ENCODE measurements at regions not wholly inside any gene's neighbourhood (a gene's known extent, or its start where the extent isn't known, plus 50 kb on each side); places are given as distances from the start of the nearest gene placed in this dataset.

DNA sequence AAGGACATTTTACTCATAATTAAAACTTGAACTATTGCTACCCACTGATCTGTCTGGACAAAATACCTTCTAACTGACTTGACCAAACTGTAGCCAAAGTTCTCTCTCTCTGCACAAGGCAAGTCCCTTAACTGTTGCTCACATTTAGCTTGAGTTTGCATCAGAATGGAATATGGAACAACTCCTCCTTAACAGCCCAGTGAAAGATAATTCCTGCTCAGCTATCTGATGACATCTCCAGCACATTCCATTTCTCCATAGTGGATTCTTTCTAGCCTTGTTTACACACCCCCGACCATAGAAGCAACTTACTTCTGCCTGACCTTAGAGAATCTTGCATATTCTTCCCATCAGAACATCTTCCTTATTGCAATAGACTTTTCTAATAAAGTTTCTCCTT lies 317.2 kb upstream of the CDH2 start:
- ChIA-PET CTCF (no interaction called here), POLR2A (no interaction called here)
- H3K27ac ChIP-seq: no peak overlapping the region
- TF ChIP-seq, protein P1, sequence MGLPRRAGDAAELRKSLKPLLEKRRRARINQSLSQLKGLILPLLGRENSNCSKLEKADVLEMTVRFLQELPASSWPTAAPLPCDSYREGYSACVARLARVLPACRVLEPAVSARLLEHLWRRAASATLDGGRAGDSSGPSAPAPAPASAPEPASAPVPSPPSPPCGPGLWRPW (IDR thresholded peaks at IDR 0.05): no peak
- TF ChIP-seq TFCP2L1 (CRISPR knock-in tag; IDR thresholded peaks at IDR 0.05) (no peak), TP53 (CRISPR knock-in tag; IDR thresholded peaks at IDR 0.05) (no peak), BHLHE40 (IDR thresholded peaks at IDR 0.05; ENCODE audit: low read depth, low read length) (no peak), MAZ (IDR thresholded peaks at IDR 0.05; ENCODE audit: borderline replicate concordance, low read depth, low read length) (no peak), MYC (IDR thresholded peaks at IDR 0.05; ENCODE audit: borderline replicate concordance, low read length) (no peak), FOSL2 (IDR thresholded peaks at IDR 0.05) (no peak), FOSL2 (CRISPR knock-in tag; IDR thresholded peaks at IDR 0.05) (no peak)
- TF ChIP-seq, protein P2, sequence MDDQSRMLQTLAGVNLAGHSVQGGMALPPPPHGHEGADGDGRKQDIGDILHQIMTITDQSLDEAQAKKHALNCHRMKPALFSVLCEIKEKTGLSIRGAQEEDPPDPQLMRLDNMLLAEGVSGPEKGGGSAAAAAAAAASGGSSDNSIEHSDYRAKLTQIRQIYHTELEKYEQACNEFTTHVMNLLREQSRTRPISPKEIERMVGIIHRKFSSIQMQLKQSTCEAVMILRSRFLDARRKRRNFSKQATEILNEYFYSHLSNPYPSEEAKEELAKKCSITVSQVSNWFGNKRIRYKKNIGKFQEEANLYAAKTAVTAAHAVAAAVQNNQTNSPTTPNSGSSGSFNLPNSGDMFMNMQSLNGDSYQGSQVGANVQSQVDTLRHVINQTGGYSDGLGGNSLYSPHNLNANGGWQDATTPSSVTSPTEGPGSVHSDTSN (IDR thresholded peaks at IDR 0.05): no peak
- FAIRE-seq: no peak
- no peak overlapping the region for H3K4me2 ChIP-seq
- H3K4me3 ChIP-seq: no peak overlapping the region
- no peaks in the 10 kb centered on the region for H3K9me3 ChIP-seq
- H3K4me1 ChIP-seq: no peaks in the 10 kb centered on the region
- DNase-seq (ENCODE audit: low read depth in 1 of 2, low spot score in 1 of 2): no peak
- ATAC-seq: no peak
- 0% methylated on average over 1 of the region's 1 CpG for WGBS (ENCODE audit: missing lambda C conversion rate)

DNA sequence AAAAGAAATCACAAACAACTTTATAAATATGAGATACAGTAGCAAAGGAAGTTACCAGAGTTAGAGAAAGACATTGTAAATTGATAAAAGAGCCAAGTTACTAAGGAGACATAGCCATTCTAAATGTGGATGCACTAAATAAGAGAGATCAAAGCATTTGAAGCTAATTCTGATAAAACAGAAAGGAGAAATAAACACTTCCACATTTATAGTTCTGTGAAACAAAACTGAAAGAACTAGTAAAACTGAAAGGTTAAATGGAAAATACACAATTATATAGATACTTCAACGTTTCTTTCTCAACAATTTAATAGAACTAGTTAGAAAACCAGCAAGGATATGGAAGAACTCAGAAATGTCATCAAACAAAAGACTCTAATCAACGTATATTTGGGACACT lies 309.0 kb upstream of the CDH2 start:
- Histone ChIP-seq H3K4me2 (no peak overlapping the region), H3K9me3 (no peaks in the 10 kb centered on the region), H3K4me3 (no peak overlapping the region), H3K4me1 (no peaks in the 10 kb centered on the region), H3K27ac (no peak overlapping the region)
- ATAC-seq (no peak), FAIRE-seq (no peak), DNase-seq (ENCODE audit: low read depth in 1 of 2, low spot score in 1 of 2) (no peak)
- CTCF ChIA-PET: no interaction called here
- POLR2A ChIA-PET: no interaction called here
- 5% methylated on average over 2 of the region's 2 CpGs for WGBS (ENCODE audit: missing lambda C conversion rate)
- TF ChIP-seq BHLHE40 (IDR thresholded peaks at IDR 0.05; ENCODE audit: low read depth, low read length): no peak
- TF ChIP-seq, protein P3, sequence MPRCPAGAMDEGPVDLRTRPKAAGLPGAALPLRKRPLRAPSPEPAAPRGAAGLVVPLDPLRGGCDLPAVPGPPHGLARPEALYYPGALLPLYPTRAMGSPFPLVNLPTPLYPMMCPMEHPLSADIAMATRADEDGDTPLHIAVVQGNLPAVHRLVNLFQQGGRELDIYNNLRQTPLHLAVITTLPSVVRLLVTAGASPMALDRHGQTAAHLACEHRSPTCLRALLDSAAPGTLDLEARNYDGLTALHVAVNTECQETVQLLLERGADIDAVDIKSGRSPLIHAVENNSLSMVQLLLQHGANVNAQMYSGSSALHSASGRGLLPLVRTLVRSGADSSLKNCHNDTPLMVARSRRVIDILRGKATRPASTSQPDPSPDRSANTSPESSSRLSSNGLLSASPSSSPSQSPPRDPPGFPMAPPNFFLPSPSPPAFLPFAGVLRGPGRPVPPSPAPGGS (IDR thresholded peaks at IDR 0.05): no peak
- no peak for TF ChIP-seq RARB (CRISPR knock-in tag; IDR thresholded peaks at IDR 0.05)
- TF ChIP-seq, protein P4, sequence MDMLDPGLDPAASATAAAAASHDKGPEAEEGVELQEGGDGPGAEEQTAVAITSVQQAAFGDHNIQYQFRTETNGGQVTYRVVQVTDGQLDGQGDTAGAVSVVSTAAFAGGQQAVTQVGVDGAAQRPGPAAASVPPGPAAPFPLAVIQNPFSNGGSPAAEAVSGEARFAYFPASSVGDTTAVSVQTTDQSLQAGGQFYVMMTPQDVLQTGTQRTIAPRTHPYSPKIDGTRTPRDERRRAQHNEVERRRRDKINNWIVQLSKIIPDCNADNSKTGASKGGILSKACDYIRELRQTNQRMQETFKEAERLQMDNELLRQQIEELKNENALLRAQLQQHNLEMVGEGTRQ (IDR thresholded peaks at IDR 0.05): no peak
- TF ChIP-seq ESRRA (IDR thresholded peaks at IDR 0.05; ENCODE audit: borderline replicate concordance, low read length): no peak
- TF ChIP-seq, protein P5, sequence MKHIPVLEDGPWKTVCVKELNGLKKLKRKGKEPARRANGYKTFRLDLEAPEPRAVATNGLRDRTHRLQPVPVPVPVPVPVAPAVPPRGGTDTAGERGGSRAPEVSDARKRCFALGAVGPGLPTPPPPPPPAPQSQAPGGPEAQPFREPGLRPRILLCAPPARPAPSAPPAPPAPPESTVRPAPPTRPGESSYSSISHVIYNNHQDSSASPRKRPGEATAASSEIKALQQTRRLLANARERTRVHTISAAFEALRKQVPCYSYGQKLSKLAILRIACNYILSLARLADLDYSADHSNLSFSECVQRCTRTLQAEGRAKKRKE (CRISPR knock-in tag; IDR thresholded peaks at IDR 0.05; ENCODE audit: low read depth): no peak
- TF ChIP-seq, protein P6, sequence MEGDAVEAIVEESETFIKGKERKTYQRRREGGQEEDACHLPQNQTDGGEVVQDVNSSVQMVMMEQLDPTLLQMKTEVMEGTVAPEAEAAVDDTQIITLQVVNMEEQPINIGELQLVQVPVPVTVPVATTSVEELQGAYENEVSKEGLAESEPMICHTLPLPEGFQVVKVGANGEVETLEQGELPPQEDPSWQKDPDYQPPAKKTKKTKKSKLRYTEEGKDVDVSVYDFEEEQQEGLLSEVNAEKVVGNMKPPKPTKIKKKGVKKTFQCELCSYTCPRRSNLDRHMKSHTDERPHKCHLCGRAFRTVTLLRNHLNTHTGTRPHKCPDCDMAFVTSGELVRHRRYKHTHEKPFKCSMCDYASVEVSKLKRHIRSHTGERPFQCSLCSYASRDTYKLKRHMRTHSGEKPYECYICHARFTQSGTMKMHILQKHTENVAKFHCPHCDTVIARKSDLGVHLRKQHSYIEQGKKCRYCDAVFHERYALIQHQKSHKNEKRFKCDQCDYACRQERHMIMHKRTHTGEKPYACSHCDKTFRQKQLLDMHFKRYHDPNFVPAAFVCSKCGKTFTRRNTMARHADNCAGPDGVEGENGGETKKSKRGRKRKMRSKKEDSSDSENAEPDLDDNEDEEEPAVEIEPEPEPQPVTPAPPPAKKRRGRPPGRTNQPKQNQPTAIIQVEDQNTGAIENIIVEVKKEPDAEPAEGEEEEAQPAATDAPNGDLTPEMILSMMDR (IDR thresholded peaks at IDR 0.05): no peak

DNA sequence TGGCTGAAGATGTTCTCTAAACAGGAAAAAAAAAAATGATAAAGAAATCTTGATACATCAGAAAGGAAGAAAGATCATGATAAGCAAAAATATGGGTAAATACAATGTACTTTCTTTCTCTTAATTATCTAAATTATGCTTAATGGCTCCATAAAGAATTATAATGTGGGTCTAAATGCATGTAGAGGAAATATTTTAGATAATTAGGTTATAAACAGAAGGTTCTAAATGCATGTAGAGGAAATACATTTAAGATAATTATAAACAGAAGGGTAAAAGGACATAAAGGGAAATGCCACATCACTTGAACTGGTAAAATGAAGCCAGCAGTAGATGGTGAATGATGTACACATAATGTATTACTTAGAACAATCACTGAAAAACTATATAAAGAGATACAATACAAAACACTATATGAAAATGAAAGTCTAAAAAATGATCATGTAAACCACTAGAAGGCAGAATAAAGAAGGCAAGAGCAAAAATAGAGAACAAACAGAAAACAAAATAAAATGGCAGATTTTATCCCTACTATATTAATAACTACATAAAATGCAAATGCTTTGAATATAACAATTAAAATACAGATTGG lies 308.4 kb upstream of the CDH2 start:
- FAIRE-seq: no peak
- Histone ChIP-seq H3K4me2 (no peak overlapping the region), H3K4me3 (no peak overlapping the region), H3K4me1 (no peaks in the 10 kb centered on the region), H3K27ac (no peak overlapping the region), H3K9me3 (no peaks in the 10 kb centered on the region)
- ChIA-PET POLR2A (no interaction called here), CTCF (no interaction called here)
- ATAC-seq: no peak
- DNase-seq (ENCODE audit: low read depth in 1 of 2, low spot score in 1 of 2): no peak
- TF ChIP-seq ZSCAN20 (CRISPR knock-in tag; IDR thresholded peaks at IDR 0.05) (no peak), ZNF302 (CRISPR knock-in tag; IDR thresholded peaks at IDR 0.05) (no peak), EHF (CRISPR knock-in tag; IDR thresholded peaks at IDR 0.05) (no peak), HOXA7 (CRISPR knock-in tag; IDR thresholded peaks at IDR 0.05) (no peak)
